ENCODE measurements at regions not wholly inside any gene's neighbourhood (a gene's known extent, or its start where the extent isn't known, plus 50 kb on each side); places are given as distances from the start of the nearest gene placed in this dataset.

- no peak for TF ChIP-seq CTCF (IDR thresholded peaks at IDR 0.05; ENCODE audit: control extremely low read depth in 1 of 3, insufficient read depth in 1 of 3, low read depth in 1 of 3, low read length in 3 of 3)
- no peak for TF ChIP-seq EP300 (IDR thresholded peaks at IDR 0.05; ENCODE audit: borderline replicate concordance in 1 of 2, low read depth in 2 of 2, low read length in 2 of 2)
- no peak for TF ChIP-seq POLR2A (IDR thresholded peaks at IDR 0.05; ENCODE audit: control extremely low read depth in 1 of 2, low read depth in 2 of 2, low read length in 2 of 2)
- no peak for TF ChIP-seq RFX5 (IDR thresholded peaks at IDR 0.05; ENCODE audit: borderline replicate concordance, low read depth, low read length)
- no peak for TF ChIP-seq YY1 (IDR thresholded peaks at IDR 0.05; ENCODE audit: low read depth, low read length)
- TF ChIP-seq TCF12 (IDR thresholded peaks at IDR 0.05; ENCODE audit: low read depth, low read length), result no peak
- TF ChIP-seq SIN3A (conservative IDR thresholded peaks at IDR 0.05 in 1 of 2, IDR thresholded peaks at IDR 0.05 in 1 of 2; ENCODE audit: low read depth in 1 of 2, low read length in 2 of 2), result no peak
- TF ChIP-seq TEAD4 (IDR thresholded peaks at IDR 0.05; ENCODE audit: low read depth, low read length), result no peak
- no peak for TF ChIP-seq CHD1 (IDR thresholded peaks at IDR 0.05; ENCODE audit: low read depth, low read length)
- no peak for TF ChIP-seq HDAC2 (IDR thresholded peaks at IDR 0.05; ENCODE audit: borderline replicate concordance in 1 of 2, low read depth in 2 of 2, low read length in 2 of 2)
- no peak for TF ChIP-seq USF2 (IDR thresholded peaks at IDR 0.05; ENCODE audit: low read length)
- no peak for TF ChIP-seq GABPA (IDR thresholded peaks at IDR 0.05; ENCODE audit: borderline replicate concordance, insufficient read depth, low read length)
Measured at GRCh38 chr9:7979611-7980010, 180.0 kb upstream of the DMAC1 start.
